ENCODE measurements at regions not wholly inside any gene's neighbourhood (a gene's known extent, or its start where the extent isn't known, plus 50 kb on each side); places are given as distances from the start of the nearest gene placed in this dataset.

GRCh38 chr13:33575378-33575777, 242.6 kb upstream of the RFC3 start:
- no peak overlapping the region for H3K4me3 ChIP-seq

DNA sequence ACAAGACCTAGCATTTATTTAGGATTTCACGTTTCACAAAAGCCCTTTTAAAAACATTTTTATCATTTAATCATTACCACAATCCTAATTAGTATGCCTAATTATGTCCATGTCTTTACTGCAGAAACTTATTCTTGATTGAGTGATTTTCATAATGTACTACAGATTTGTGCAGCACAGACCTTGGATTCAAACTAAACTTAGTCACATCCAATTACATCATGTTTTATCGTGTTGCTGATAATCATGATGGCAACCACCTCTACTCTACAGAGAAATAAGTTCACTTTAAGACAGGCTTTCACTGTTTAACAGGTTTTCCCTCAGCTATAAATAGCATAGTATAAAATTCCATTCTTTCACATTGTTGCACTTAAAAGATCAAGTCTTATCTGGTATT, 240.9 kb upstream of the RFC3 start:
- TF ChIP-seq, protein P1, sequence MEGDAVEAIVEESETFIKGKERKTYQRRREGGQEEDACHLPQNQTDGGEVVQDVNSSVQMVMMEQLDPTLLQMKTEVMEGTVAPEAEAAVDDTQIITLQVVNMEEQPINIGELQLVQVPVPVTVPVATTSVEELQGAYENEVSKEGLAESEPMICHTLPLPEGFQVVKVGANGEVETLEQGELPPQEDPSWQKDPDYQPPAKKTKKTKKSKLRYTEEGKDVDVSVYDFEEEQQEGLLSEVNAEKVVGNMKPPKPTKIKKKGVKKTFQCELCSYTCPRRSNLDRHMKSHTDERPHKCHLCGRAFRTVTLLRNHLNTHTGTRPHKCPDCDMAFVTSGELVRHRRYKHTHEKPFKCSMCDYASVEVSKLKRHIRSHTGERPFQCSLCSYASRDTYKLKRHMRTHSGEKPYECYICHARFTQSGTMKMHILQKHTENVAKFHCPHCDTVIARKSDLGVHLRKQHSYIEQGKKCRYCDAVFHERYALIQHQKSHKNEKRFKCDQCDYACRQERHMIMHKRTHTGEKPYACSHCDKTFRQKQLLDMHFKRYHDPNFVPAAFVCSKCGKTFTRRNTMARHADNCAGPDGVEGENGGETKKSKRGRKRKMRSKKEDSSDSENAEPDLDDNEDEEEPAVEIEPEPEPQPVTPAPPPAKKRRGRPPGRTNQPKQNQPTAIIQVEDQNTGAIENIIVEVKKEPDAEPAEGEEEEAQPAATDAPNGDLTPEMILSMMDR (IDR thresholded peaks at IDR 0.05), result no peak
- TF ChIP-seq POLR2A (IDR thresholded peaks at IDR 0.05), result no peak
- intact Hi-C loops (cut with DNase I; ENCODE audit: low total_unique reads), result no loop called here
- Histone ChIP-seq H3K27ac (peak overlapping the region in 1 of 2 donors; percentile 0), H3K4me3 (no peak overlapping the region), H3K4me1 (no peaks in the 10 kb centered on the region), H3K9me3 (no peaks in the 10 kb centered on the region), H3K27me3 (no peaks in the 10 kb centered on the region), H3K36me3 (no peaks in the 10 kb centered on the region)
- no peak for DNase-seq

More at GRCh38 chr13:33575378-33575777, 242.6 kb upstream of the RFC3 start:
- H3K4me1 ChIP-seq, result no peaks in the 10 kb centered on the region
- intact Hi-C loops (cut with DNase I; ENCODE audit: low total_unique reads), result no loop called here
- H3K36me3 ChIP-seq, result no peaks in the 10 kb centered on the region
- H3K27ac ChIP-seq, result no peak overlapping the region
- TF ChIP-seq, protein P1 (IDR thresholded peaks at IDR 0.05), result no peak
- TF ChIP-seq POLR2A (IDR thresholded peaks at IDR 0.05), result no peak
- no peak for DNase-seq
- H3K27me3 ChIP-seq, result no peaks in the 10 kb centered on the region
- no peaks in the 10 kb centered on the region for H3K9me3 ChIP-seq

DNA sequence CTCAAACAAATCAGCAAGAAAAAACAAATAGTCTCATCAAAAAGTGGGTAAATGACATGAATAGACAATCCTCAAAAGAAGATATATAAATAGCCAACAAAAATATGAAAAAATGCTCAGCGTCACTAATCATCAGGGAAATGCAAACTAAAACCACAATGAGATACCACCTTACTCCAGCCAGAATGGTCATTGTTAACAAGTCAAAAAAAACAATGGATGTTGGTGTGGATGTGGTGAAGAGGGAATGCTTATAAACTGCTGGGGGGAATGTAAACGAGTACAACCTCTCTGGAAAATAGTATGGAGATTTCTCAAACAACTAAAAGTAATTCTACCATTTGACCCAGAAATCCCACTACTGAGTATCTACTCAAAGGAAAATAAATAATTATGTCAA, 239.2 kb upstream of the RFC3 start:
- Histone ChIP-seq H3K9me3 (no peaks in the 10 kb centered on the region), H3K4me1 (no peaks in the 10 kb centered on the region), H3K27me3 (no peaks in the 10 kb centered on the region), H3K36me3 (no peaks in the 10 kb centered on the region), H3K27ac (no peak overlapping the region), H3K4me3 (no peak overlapping the region)
- intact Hi-C loops (cut with DNase I; ENCODE audit: low total_unique reads), result no loop called here
- TF ChIP-seq POLR2A (IDR thresholded peaks at IDR 0.05), result no peak
- TF ChIP-seq, protein P1 (IDR thresholded peaks at IDR 0.05), result no peak
- no peak for DNase-seq

DNA sequence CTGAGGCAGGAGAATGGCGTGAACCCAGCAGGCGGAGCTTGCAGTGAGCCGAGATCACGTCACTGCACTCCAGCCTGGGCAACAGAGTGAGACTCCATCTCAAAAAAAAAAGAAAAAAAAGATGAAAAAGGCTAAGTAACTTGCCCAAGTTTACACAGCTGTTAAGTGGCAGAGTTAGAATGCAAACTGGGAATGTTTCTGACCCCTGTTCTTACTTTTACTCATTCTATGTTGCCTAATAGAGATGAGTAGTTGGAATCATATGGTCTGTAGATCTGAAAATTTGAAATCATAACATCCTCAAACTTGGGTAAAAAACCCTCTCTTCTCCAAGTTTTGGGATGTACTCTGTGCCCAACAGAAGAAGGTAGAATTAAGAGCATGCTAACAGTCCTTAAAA, 235.8 kb upstream of the RFC3 start:
- no peaks in the 10 kb centered on the region for H3K27me3 ChIP-seq
- H3K4me3 ChIP-seq, result no peak overlapping the region
- DNase-seq, result no peak
- no peak for TF ChIP-seq POLR2A (IDR thresholded peaks at IDR 0.05)
- TF ChIP-seq, protein P1 (IDR thresholded peaks at IDR 0.05), result no peak
- intact Hi-C loops (cut with DNase I; ENCODE audit: low total_unique reads), result no loop called here
- H3K27ac ChIP-seq, result no peak overlapping the region
- H3K4me1 ChIP-seq, result no peaks in the 10 kb centered on the region
- H3K9me3 ChIP-seq, result no peaks in the 10 kb centered on the region
- no peaks in the 10 kb centered on the region for H3K36me3 ChIP-seq

GRCh38 chr13:33583398-33583797, 234.6 kb upstream of the RFC3 start:
- DNase-seq, result no peak
- Histone ChIP-seq H3K27ac (no peak overlapping the region), H3K9me3 (no peaks in the 10 kb centered on the region), H3K36me3 (no peaks in the 10 kb centered on the region), H3K4me1 (no peaks in the 10 kb centered on the region), H3K27me3 (no peaks in the 10 kb centered on the region), H3K4me3 (no peak overlapping the region)
- TF ChIP-seq POLR2A (IDR thresholded peaks at IDR 0.05), result no peak
- TF ChIP-seq, protein P1 (IDR thresholded peaks at IDR 0.05), result no peak
- intact Hi-C loops (cut with DNase I; ENCODE audit: low total_unique reads), result no loop called here

Measured in uterus (tissue), 3 donors.